Neural progenitor cell (in vitro differentiated cells): ENCODE measurements at regions not wholly inside any gene's neighbourhood (a gene's known extent, or its start where the extent isn't known, plus 50 kb on each side); places are given as distances from the start of the nearest gene placed in this dataset.

Source experiments
- EZH2 ChIP-seq: fragments of 200-600 bp; sonication (generic); IDR thresholded peaks from 2 replicates; pipeline ENCODE4 v1.6.1; 2017; ENCODE audit warnings: antibody characterized with exemption, mild to moderate bottlenecking, moderate library complexity
- TF ChIP-seq, protein P1 (sequence below): fragments of 200-600 bp; sonication (generic); IDR thresholded peaks from 2 replicates; pipeline ENCODE4 v1.5.1; 2017; ENCODE audit warnings: antibody characterized with exemption, mild to moderate bottlenecking

DNA sequence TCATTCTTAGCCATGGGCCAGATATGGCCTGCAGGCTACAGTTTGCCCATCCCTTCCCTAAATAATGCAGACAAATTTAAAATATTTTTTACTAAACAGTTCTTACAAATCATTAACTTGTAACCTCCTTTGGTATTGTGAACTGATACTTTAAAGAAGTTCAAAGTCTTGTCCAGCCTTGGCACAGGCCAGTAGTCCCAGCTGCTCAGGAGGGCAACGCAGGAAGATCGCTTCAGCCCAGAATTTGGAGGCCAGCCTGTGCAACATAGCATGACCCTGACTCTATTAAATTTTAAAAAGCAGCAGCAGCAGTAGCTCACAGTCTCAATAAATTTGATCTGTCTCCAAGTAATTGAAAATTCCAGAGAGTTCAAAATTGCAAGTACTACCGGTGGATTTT lies 83.7 kb upstream of the ARHGAP32 start:
- TF ChIP-seq, protein P1, sequence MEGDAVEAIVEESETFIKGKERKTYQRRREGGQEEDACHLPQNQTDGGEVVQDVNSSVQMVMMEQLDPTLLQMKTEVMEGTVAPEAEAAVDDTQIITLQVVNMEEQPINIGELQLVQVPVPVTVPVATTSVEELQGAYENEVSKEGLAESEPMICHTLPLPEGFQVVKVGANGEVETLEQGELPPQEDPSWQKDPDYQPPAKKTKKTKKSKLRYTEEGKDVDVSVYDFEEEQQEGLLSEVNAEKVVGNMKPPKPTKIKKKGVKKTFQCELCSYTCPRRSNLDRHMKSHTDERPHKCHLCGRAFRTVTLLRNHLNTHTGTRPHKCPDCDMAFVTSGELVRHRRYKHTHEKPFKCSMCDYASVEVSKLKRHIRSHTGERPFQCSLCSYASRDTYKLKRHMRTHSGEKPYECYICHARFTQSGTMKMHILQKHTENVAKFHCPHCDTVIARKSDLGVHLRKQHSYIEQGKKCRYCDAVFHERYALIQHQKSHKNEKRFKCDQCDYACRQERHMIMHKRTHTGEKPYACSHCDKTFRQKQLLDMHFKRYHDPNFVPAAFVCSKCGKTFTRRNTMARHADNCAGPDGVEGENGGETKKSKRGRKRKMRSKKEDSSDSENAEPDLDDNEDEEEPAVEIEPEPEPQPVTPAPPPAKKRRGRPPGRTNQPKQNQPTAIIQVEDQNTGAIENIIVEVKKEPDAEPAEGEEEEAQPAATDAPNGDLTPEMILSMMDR: no peak
- no peak for TF ChIP-seq EZH2
